ENCODE measurements at regions not wholly inside any gene's neighbourhood (a gene's known extent, or its start where the extent isn't known, plus 50 kb on each side); places are given as distances from the start of the nearest gene placed in this dataset.
A peak's percentile ranks its signal among the peaks of the same experiment; 100 is the strongest.

DNA sequence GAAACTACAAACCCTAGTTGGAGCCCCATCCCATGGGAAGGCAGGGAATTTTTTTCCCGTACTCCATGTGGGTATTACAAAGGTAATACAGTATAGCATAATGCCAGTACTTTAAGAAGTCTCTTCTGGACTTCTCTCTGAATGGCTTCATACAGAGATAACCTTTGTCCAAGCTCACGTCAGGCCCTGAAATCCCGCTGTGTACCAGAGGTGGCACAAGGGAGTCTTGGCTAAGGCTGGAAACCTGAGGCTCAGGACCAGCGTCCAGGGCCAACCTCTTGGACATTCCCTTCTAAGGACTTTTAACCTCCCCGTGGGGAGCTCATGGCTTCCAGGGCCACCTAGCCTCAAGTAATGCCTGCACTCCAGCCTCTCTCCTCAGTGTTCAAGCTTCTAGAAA, 338.9 kb upstream of the FAM241A start:
- DNase-seq (ENCODE audit: low read depth): no peak
- H3K27me3 ChIP-seq (ENCODE audit: control insufficient read depth, insufficient read depth, low read length): peaks cover 1% of the 10 kb centered on the region
- ChIA-PET CTCF (interaction anchor here (1.0 kb wide), 1 partner anchor 150 kb away, joined by 3 read pairs; no protein-coding TSS in a partner anchor), POLR2A (no interaction called here)
- no peaks in the 10 kb centered on the region for H3K36me3 ChIP-seq (ENCODE audit: control insufficient read depth, insufficient read depth, low read length)
- no peak overlapping the region for H3K4me3 ChIP-seq (ENCODE audit: low read depth, low read length)
- TF ChIP-seq, protein P1, sequence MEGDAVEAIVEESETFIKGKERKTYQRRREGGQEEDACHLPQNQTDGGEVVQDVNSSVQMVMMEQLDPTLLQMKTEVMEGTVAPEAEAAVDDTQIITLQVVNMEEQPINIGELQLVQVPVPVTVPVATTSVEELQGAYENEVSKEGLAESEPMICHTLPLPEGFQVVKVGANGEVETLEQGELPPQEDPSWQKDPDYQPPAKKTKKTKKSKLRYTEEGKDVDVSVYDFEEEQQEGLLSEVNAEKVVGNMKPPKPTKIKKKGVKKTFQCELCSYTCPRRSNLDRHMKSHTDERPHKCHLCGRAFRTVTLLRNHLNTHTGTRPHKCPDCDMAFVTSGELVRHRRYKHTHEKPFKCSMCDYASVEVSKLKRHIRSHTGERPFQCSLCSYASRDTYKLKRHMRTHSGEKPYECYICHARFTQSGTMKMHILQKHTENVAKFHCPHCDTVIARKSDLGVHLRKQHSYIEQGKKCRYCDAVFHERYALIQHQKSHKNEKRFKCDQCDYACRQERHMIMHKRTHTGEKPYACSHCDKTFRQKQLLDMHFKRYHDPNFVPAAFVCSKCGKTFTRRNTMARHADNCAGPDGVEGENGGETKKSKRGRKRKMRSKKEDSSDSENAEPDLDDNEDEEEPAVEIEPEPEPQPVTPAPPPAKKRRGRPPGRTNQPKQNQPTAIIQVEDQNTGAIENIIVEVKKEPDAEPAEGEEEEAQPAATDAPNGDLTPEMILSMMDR (IDR thresholded peaks at IDR 0.05; ENCODE audit: insufficient read depth, low read depth, low read length): 0 out of 2 replicates have a peak, but pooled peaks have one; percentile 11

DNA sequence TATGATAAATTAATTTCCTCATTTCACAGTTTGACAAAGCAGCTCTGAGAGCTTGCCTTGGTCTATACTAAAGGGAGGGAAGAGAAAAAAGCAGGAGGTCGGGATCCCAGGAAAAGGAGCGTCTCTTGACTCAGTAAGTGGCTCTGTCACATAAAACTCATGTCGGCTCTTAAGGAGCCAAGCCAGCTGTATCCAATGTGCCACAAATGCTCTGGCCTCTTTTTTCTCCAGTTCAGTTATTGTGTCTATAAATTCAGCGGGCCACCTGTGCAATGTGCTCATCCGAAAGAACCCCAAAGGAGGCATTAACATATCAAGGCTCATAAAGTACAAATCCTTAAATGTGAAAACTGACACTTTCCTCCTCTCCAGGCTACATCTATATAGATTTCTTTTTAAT, 337.7 kb upstream of the FAM241A start:
- no peak for DNase-seq (ENCODE audit: low read depth)
- Histone ChIP-seq H3K27me3 (ENCODE audit: control insufficient read depth, insufficient read depth, low read length) (peaks cover 1% of the 10 kb centered on the region), H3K4me3 (ENCODE audit: low read depth, low read length) (no peak overlapping the region), H3K36me3 (ENCODE audit: control insufficient read depth, insufficient read depth, low read length) (no peaks in the 10 kb centered on the region)
- ChIA-PET POLR2A (no interaction called here), CTCF (no interaction called here)
- TF ChIP-seq, protein P1 (IDR thresholded peaks at IDR 0.05; ENCODE audit: insufficient read depth, low read depth, low read length): no peak

DNA sequence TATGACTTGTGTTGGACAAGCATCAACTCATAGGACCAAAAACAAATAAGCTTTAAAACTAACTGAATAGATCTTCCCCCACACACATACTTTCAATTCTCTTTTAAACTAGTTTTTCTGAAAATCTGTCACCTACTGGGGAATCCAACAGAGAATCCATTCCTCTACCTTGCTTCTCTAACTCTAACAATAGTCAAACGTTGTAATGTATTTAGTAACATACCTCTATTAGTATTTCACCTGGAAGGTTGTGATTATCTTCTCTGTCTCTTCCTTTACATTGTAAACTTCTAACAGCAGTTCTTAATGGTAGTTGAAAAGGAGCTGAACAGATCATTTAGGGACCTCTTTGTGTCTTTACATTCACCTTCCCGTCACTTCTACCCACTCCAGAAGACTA, 337.1 kb upstream of the FAM241A start:
- H3K4me3 ChIP-seq (ENCODE audit: low read depth, low read length): no peak overlapping the region
- ChIA-PET CTCF (no interaction called here), POLR2A (no interaction called here)
- TF ChIP-seq, protein P1 (IDR thresholded peaks at IDR 0.05; ENCODE audit: insufficient read depth, low read depth, low read length): no peak
- H3K27me3 ChIP-seq (ENCODE audit: control insufficient read depth, insufficient read depth, low read length): peaks cover 1% of the 10 kb centered on the region
- no peak for DNase-seq (ENCODE audit: low read depth)
- no peaks in the 10 kb centered on the region for H3K36me3 ChIP-seq (ENCODE audit: control insufficient read depth, insufficient read depth, low read length)

DNA sequence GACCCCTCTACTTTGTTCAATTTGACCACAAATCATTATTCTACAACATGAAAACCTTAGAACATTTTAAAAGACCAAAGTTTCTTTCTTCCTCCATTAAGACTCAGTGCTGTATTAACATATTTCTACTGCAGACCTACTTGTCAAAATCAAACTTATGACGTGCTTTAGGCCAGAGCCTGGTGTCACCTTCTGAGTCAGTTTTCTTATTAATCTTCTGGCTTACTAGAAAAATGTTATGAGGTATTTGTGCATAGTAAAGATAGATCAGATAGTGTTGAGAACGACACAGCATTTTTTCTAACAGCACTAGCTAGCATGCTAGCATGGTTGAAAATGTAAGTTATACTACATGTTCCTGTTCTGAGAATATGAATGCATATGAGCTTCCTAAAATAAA, 333.6 kb upstream of the FAM241A start:
- Histone ChIP-seq H3K36me3 (ENCODE audit: control insufficient read depth, insufficient read depth, low read length) (no peaks in the 10 kb centered on the region), H3K4me3 (ENCODE audit: low read depth, low read length) (no peak overlapping the region), H3K27me3 (ENCODE audit: control insufficient read depth, insufficient read depth, low read length) (no peaks in the 10 kb centered on the region; the same call in 1 of the 2 replicates)
- TF ChIP-seq, protein P1 (IDR thresholded peaks at IDR 0.05; ENCODE audit: insufficient read depth, low read depth, low read length): no peak
- ChIA-PET CTCF (no interaction called here), POLR2A (no interaction called here)
- DNase-seq (ENCODE audit: low read depth): no peak

DNA sequence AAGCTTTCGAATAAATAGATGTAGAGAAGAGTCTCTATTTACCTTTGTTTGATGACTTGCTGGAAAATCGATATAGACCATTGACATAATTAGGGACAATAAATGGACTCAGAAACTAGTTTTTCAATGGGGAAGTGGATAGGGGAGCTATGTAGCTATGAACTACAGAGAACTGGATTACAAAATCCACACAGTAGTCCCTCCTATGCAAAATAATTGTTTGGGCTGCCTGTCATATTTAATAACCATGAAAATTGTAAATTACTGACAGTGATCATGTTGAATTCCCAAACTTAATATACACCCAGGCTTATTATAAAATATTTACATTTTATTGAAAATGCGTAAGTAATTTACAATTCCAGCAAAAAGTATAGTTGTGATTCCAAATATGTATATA, 333.1 kb upstream of the FAM241A start:
- CTCF ChIA-PET: no interaction called here
- TF ChIP-seq, protein P1 (IDR thresholded peaks at IDR 0.05; ENCODE audit: insufficient read depth, low read depth, low read length): no peak
- no peaks in the 10 kb centered on the region; the same call in 1 of the 2 replicates for H3K27me3 ChIP-seq (ENCODE audit: control insufficient read depth, insufficient read depth, low read length)
- DNase-seq (ENCODE audit: low read depth): no peak
- POLR2A ChIA-PET: no interaction called here
- H3K36me3 ChIP-seq (ENCODE audit: control insufficient read depth, insufficient read depth, low read length): no peaks in the 10 kb centered on the region
- no peak overlapping the region for H3K4me3 ChIP-seq (ENCODE audit: low read depth, low read length)
